ENCODE measurements at regions not wholly inside any gene's neighbourhood (a gene's known extent, or its start where the extent isn't known, plus 50 kb on each side); places are given as distances from the start of the nearest gene placed in this dataset.

DNA sequence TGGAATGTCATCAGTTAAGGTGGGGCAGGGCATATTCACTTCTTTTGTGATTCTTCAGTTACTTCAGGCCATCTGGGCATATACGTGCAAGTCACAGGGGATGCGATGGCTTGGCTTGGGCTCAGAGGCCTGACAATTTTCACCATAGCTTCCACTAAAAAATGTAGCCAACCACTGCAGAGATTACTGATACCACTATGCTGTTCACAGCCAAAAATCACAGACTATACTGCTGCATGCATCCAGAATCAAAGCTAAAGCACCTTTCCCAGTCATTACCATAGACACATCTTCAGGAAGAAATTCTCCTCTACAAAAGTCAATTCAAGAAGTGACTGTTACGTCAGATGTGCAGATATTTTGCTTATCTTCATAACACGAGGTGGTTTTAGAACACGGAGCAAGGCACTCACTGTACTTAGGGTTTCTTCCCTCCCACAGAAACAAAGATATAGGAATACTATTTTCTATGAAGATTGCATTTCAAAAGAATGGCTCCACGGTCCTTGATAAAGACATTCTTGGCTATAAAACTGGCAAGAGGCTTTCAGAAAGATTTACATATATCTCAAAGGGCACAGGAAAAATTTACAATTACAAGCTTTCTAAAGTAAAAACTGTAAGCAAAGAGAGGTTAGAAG, 1556.6 kb upstream of the PRR20A start:
- TF ChIP-seq POLR2A (IDR thresholded peaks at IDR 0.05), result no peak
- TF ChIP-seq, protein P1, sequence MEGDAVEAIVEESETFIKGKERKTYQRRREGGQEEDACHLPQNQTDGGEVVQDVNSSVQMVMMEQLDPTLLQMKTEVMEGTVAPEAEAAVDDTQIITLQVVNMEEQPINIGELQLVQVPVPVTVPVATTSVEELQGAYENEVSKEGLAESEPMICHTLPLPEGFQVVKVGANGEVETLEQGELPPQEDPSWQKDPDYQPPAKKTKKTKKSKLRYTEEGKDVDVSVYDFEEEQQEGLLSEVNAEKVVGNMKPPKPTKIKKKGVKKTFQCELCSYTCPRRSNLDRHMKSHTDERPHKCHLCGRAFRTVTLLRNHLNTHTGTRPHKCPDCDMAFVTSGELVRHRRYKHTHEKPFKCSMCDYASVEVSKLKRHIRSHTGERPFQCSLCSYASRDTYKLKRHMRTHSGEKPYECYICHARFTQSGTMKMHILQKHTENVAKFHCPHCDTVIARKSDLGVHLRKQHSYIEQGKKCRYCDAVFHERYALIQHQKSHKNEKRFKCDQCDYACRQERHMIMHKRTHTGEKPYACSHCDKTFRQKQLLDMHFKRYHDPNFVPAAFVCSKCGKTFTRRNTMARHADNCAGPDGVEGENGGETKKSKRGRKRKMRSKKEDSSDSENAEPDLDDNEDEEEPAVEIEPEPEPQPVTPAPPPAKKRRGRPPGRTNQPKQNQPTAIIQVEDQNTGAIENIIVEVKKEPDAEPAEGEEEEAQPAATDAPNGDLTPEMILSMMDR (IDR thresholded peaks at IDR 0.05), result no peak

Data from Peyer's patch (tissue), 4 donors.